Peyer's patch (tissue), 4 donors: ENCODE measurements at regions not wholly inside any gene's neighbourhood (a gene's known extent, or its start where the extent isn't known, plus 50 kb on each side); places are given as distances from the start of the nearest gene placed in this dataset.

Experiments
- DNase-seq, 3 donors: peaks; one replicate each; pipeline ENCODE4 v3.0.0-alpha.2; 2017 to 2019
- H3K27ac ChIP-seq, 4 donors: fragments of 200-600 bp; sonication (generic); one replicate each; pipeline ENCODE4 v1.5.1; 2016 to 2019
- H3K27me3 ChIP-seq, 2 donors: fragments of 200-600 bp; sonication (generic); one replicate each; pipeline ENCODE4 v1.5.1; 2019
- H3K36me3 ChIP-seq, 3 donors: fragments of 200-600 bp; sonication (generic); one replicate each; pipeline ENCODE4 v1.5.1; 2016 to 2019
- H3K4me1 ChIP-seq, 4 donors: fragments of 200-600 bp; sonication (generic); one replicate each; pipeline ENCODE4 v1.5.1; 2016 to 2019
- H3K4me3 ChIP-seq, 4 donors: fragments of 200-600 bp; sonication (generic); 1 replicate in 3 of 4; 2 replicates in 1 of 4; pipeline ENCODE4 v1.5.1; 2016 to 2019; ENCODE audit warnings: mild to moderate bottlenecking in 1 of 4
- H3K9me3 ChIP-seq, 4 donors: fragments of 200-600 bp; sonication (generic); one replicate each; pipeline ENCODE4 v1.5.1; 2016 to 2019; ENCODE audit warnings: mild to moderate bottlenecking in 1 of 4
- CTCF ChIP-seq, 6 experiments: fragments of 450-650 bp in 4 of 6; fragments of 200-600 bp in 2 of 6; sonication (generic) in 1 of 6; IDR thresholded peaks; one replicate each; pipeline ENCODE4 v1.5.1; 2017 to 2019; ENCODE audit warnings: antibody characterized with exemption in 6 of 6, mild to moderate bottlenecking in 3 of 6, moderate library complexity in 1 of 6
- POLR2A ChIP-seq, 2 donors: fragments of 450-650 bp; IDR thresholded peaks; one replicate each; pipeline ENCODE4 v1.5.1; 2017; ENCODE audit warnings: antibody characterized with exemption in 2 of 2, mild to moderate bottlenecking in 2 of 2, moderate library complexity in 2 of 2

GRCh38 chr12:71024281-71024680 is 103.7 kb upstream of the PTPRR start:
- H3K27me3 ChIP-seq, result no peaks in the 10 kb centered on the region
- no peaks in the 10 kb centered on the region for H3K36me3 ChIP-seq
- no peaks in the 10 kb centered on the region for H3K4me1 ChIP-seq
- no peak overlapping the region for H3K4me3 ChIP-seq
- H3K9me3 ChIP-seq, result no peaks in the 10 kb centered on the region
- DNase-seq, result no peak
- TF ChIP-seq POLR2A (IDR thresholded peaks at IDR 0.05) (no peak), CTCF (IDR thresholded peaks at IDR 0.05) (no peak)
- no peak overlapping the region for H3K27ac ChIP-seq

- H3K36me3 ChIP-seq, result no peaks in the 10 kb centered on the region
- H3K4me3 ChIP-seq, result no peak overlapping the region
- no peak for TF ChIP-seq POLR2A (IDR thresholded peaks at IDR 0.05)
- no peak for TF ChIP-seq CTCF (IDR thresholded peaks at IDR 0.05)
- H3K9me3 ChIP-seq, result no peaks in the 10 kb centered on the region
- H3K27me3 ChIP-seq, result no peaks in the 10 kb centered on the region
- no peak overlapping the region for H3K27ac ChIP-seq
- no peaks in the 10 kb centered on the region for H3K4me1 ChIP-seq
- no peak for DNase-seq
Measured at GRCh38 chr12:71021491-71021890, 101.0 kb upstream of the PTPRR start.

GRCh38 chr12:71019282-71019831 is 98.8 kb upstream of the PTPRR start:
- Histone ChIP-seq H3K27me3 (no peaks in the 10 kb centered on the region), H3K9me3 (no peaks in the 10 kb centered on the region), H3K4me1 (no peaks in the 10 kb centered on the region), H3K27ac (no peak overlapping the region), H3K36me3 (no peaks in the 10 kb centered on the region), H3K4me3 (no peak overlapping the region)
- TF ChIP-seq CTCF (IDR thresholded peaks at IDR 0.05), result no peak
- no peak for DNase-seq

GRCh38 chr12:71018682-71019081 is 98.1 kb upstream of the PTPRR start:
- Histone ChIP-seq H3K36me3 (no peaks in the 10 kb centered on the region), H3K27ac (no peak overlapping the region), H3K9me3 (no peaks in the 10 kb centered on the region), H3K27me3 (no peaks in the 10 kb centered on the region), H3K4me3 (no peak overlapping the region), H3K4me1 (no peaks in the 10 kb centered on the region)
- no peak for DNase-seq
- TF ChIP-seq POLR2A (IDR thresholded peaks at IDR 0.05) (no peak), CTCF (IDR thresholded peaks at IDR 0.05) (no peak)

- TF ChIP-seq POLR2A (IDR thresholded peaks at IDR 0.05), result no peak
- peak in 4 of 6 experiments; percentile 21 to 82 (median 72) for TF ChIP-seq CTCF (IDR thresholded peaks at IDR 0.05)
- H3K9me3 ChIP-seq, result no peaks in the 10 kb centered on the region
- no peak overlapping the region for H3K27ac ChIP-seq
- H3K4me1 ChIP-seq, result no peaks in the 10 kb centered on the region
- no peaks in the 10 kb centered on the region for H3K27me3 ChIP-seq
- no peaks in the 10 kb centered on the region for H3K36me3 ChIP-seq
- H3K4me3 ChIP-seq, result no peak overlapping the region
- no peak for DNase-seq
Measured at GRCh38 chr12:71014180-71014785, 93.7 kb upstream of the PTPRR start.

- DNase-seq, result no peak
- Histone ChIP-seq H3K36me3 (no peaks in the 10 kb centered on the region), H3K27me3 (no peaks in the 10 kb centered on the region), H3K27ac (no peak overlapping the region), H3K4me1 (no peaks in the 10 kb centered on the region), H3K4me3 (no peak overlapping the region), H3K9me3 (no peaks in the 10 kb centered on the region)
- TF ChIP-seq POLR2A (IDR thresholded peaks at IDR 0.05), result no peak
- TF ChIP-seq CTCF (IDR thresholded peaks at IDR 0.05), result no peak
Measured at GRCh38 chr12:71011261-71011660, 90.7 kb upstream of the PTPRR start.
